ENCODE measurements at regions not wholly inside any gene's neighbourhood (a gene's known extent, or its start where the extent isn't known, plus 50 kb on each side); places are given as distances from the start of the nearest gene placed in this dataset.
"Not testable (repeated sequence)": the region's sequence is repeated elsewhere in the genome, so short reads cannot be mapped to it uniquely, and the experiment has no call there.

- DNase-seq, result no peak
Observed at GRCh38 chr5:163189023-163189553, 248.3 kb upstream of the CCNG1 start.

- DNase-seq, result no peak
Observed at GRCh38 chr5:163190283-163190682, 247.1 kb upstream of the CCNG1 start.

- no peak for DNase-seq
Observed at GRCh38 chr5:163190784-163191183, 246.6 kb upstream of the CCNG1 start.

- DNase-seq, result no peak
Observed at GRCh38 chr5:163193886-163194285, 243.5 kb upstream of the CCNG1 start.

- DNase-seq, result no peak
Observed at GRCh38 chr5:163205645-163206044, 231.8 kb upstream of the CCNG1 start.

- no peak for DNase-seq
Observed at GRCh38 chr5:163221581-163221980, 215.8 kb upstream of the CCNG1 start.

GRCh38 chr5:163222982-163223381 lies 214.4 kb upstream of the CCNG1 start:
- no peak for DNase-seq

GRCh38 chr5:163244445-163244987 lies 192.9 kb upstream of the CCNG1 start:
- DNase-seq, result no peak

GRCh38 chr5:163245584-163245983 lies 191.8 kb upstream of the CCNG1 start:
- DNase-seq, result no peak

GRCh38 chr5:163248333-163248732 lies 189.1 kb upstream of the CCNG1 start:
- DNase-seq, result no peak

- no peak for DNase-seq
Observed at GRCh38 chr5:163248871-163249270, 188.5 kb upstream of the CCNG1 start.

- no peak for DNase-seq
Observed at GRCh38 chr5:163252950-163253349, 184.4 kb upstream of the CCNG1 start.

- no peak for DNase-seq
Observed at GRCh38 chr5:163259495-163259894, 177.9 kb upstream of the CCNG1 start.

GRCh38 chr5:163260471-163260870 lies 176.9 kb upstream of the CCNG1 start:
- no peak for DNase-seq

- no peak for DNase-seq
Observed at GRCh38 chr5:163260961-163261360, 176.4 kb upstream of the CCNG1 start.

- no peak for DNase-seq
Observed at GRCh38 chr5:163261647-163262269, 175.6 kb upstream of the CCNG1 start.

- DNase-seq, result not testable (repeated sequence)
Observed at GRCh38 chr5:163266249-163266648, 171.1 kb upstream of the CCNG1 start.

- no peak for DNase-seq
Observed at GRCh38 chr5:163269624-163270023, 167.8 kb upstream of the CCNG1 start.

GRCh38 chr5:163276466-163276865 lies 160.9 kb upstream of the CCNG1 start:
- DNase-seq, result no peak

GRCh38 chr5:163280897-163281296 lies 156.5 kb upstream of the CCNG1 start:
- not testable (repeated sequence) for DNase-seq

GRCh38 chr5:163281512-163281911 lies 155.9 kb upstream of the CCNG1 start:
- no peak for DNase-seq

- no peak for DNase-seq
Observed at GRCh38 chr5:163293836-163294235, 143.6 kb upstream of the CCNG1 start.

GRCh38 chr5:163303718-163304117 lies 133.7 kb upstream of the CCNG1 start:
- DNase-seq, result no peak

GRCh38 chr5:163305655-163306054 lies 131.7 kb upstream of the CCNG1 start:
- DNase-seq, result no peak

- no peak for DNase-seq
Observed at GRCh38 chr5:163306421-163306820, 131.0 kb upstream of the CCNG1 start.

All from CD4-positive, alpha-beta T cell treated with Interleukin-17A for 4 hours (primary cell).